ENCODE measurements at regions not wholly inside any gene's neighbourhood (a gene's known extent, or its start where the extent isn't known, plus 50 kb on each side); places are given as distances from the start of the nearest gene placed in this dataset.

DNA sequence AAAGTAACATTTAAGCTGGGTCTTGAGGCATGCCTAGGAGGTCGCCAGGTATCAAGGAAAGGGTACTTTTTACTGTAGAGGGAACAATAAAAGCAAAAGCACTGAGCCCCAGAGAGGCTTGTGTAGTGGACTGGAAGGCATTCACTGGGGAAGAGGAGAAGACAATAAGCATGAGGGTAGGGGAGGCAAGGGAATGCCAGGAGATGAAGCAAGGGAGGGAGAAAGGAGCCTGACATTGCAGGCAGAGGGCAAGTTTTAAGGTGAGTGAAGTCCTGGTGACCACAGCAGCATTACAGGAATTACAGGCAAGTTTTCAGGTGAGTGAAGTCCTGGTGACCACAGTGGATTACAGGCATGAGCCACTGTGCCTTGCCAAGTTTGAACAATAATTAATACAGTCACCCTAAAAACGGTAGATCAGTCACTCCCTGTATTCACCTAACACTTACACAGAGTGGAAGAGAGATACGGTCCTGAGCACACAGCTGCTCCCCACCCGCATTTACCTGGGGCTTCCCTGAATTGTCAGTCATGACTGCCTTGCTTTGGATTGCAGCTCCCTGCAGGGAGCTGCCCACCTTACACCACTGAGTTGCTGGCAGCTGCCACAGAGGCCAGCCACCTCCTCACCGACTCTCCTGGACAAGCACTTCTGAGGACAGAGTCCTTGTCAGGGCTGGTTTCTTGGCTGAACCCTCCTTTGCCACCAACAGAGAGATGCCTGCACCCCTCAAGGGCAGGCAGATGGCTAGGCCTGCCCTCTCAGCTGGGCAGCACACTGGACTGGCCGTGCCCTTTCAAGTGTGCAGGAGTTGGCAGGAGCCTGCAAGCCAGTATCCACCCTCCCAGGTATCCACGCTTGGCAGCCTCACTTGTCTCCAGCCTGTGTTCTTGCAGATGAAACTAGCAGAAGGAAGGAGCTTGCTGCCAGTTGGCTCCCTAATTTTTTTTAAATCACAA lies 59.0 kb upstream of the KCNK12 start:
- TF ChIP-seq, protein P1, sequence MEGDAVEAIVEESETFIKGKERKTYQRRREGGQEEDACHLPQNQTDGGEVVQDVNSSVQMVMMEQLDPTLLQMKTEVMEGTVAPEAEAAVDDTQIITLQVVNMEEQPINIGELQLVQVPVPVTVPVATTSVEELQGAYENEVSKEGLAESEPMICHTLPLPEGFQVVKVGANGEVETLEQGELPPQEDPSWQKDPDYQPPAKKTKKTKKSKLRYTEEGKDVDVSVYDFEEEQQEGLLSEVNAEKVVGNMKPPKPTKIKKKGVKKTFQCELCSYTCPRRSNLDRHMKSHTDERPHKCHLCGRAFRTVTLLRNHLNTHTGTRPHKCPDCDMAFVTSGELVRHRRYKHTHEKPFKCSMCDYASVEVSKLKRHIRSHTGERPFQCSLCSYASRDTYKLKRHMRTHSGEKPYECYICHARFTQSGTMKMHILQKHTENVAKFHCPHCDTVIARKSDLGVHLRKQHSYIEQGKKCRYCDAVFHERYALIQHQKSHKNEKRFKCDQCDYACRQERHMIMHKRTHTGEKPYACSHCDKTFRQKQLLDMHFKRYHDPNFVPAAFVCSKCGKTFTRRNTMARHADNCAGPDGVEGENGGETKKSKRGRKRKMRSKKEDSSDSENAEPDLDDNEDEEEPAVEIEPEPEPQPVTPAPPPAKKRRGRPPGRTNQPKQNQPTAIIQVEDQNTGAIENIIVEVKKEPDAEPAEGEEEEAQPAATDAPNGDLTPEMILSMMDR (IDR thresholded peaks at IDR 0.05) = no peak
- TF ChIP-seq POLR2A (IDR thresholded peaks at IDR 0.05) (no peak), POLR2AphosphoS5 (IDR thresholded peaks at IDR 0.05) (no peak), EP300 (IDR thresholded peaks at IDR 0.05) (no peak)
